ENCODE measurements at regions not wholly inside any gene's neighbourhood (a gene's known extent, or its start where the extent isn't known, plus 50 kb on each side); places are given as distances from the start of the nearest gene placed in this dataset.

DNA sequence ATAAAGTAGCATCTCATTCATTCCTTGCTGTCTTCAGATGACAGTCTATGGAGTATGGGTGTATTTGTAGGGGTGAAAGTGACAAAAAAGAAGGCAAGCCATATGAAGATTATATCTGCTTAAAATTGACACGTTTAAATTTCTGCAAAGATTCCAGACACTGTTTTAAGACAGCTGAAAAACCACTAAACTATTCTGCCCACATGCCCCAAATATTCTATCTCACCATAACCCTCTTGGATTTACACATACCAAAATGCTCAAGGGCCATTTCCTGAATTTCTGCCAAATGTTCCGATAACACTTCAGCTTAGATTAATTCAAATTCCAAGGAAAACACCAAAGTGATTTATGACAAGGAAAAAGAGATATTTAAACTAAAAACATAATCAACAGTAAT, 99.9 kb upstream of the IL6 start:
- CTCF ChIA-PET: no interaction called here
- H3K79me2 ChIP-seq (ENCODE audit: insufficient read depth): no peaks in the 10 kb centered on the region
- no peak overlapping the region for H3K4me3 ChIP-seq (ENCODE audit: low read depth in 2 of 2, low read length in 1 of 2)
- no peak for DNase-seq
- H3K4me2 ChIP-seq: no peak overlapping the region
- H3F3A ChIP-seq (replicated peaks; ENCODE audit: insufficient read depth): peaks cover 10% of the 10 kb centered on the region
- no peaks in the 10 kb centered on the region for H4K20me1 ChIP-seq (ENCODE audit: insufficient read depth)
- no peaks in the 10 kb centered on the region for H3K9me2 ChIP-seq
- H3K27me3 ChIP-seq (ENCODE audit: insufficient read depth): no peaks in the 10 kb centered on the region
- WGBS (ENCODE audit: low lambda C conversion rate): 7% methylated on average over 2 of the region's 2 CpGs
- no peak overlapping the region for H2AFZ ChIP-seq (ENCODE audit: low read depth)
- H3K36me3 ChIP-seq (replicated peaks in 1 of 2; ENCODE audit: control insufficient read depth in 1 of 2, insufficient read depth in 2 of 2, low read length in 1 of 2): no peaks in the 10 kb centered on the region
- no peak overlapping the region for H3K9ac ChIP-seq
- no peaks in the 10 kb centered on the region for H3K9me3 ChIP-seq
- POLR2A ChIA-PET: no interaction called here
- H3K4me1 ChIP-seq (ENCODE audit: control insufficient read depth in 1 of 2, insufficient read depth in 2 of 2, low read depth in 1 of 2, low read length in 1 of 2): no peaks in the 10 kb centered on the region; a peak in 1 of 4 replicates
- H3K27ac ChIP-seq (ENCODE audit: low read depth in 2 of 2, low read length in 1 of 2): peak overlapping the region in 1 of 2 experiments; percentile 60; a peak in 1 of 4 replicates
- peak; percentile 13; the same call in 1 of the 2 replicates for TF ChIP-seq NFIC (IDR thresholded peaks at IDR 0.05; ENCODE audit: borderline replicate concordance)
- TF ChIP-seq FOSL2 (IDR thresholded peaks at IDR 0.05; ENCODE audit: borderline replicate concordance, low read depth): no peak
- TF ChIP-seq TCF12 (IDR thresholded peaks at IDR 0.05): peak; percentile 33; the same call in 1 of the 2 replicates

DNA sequence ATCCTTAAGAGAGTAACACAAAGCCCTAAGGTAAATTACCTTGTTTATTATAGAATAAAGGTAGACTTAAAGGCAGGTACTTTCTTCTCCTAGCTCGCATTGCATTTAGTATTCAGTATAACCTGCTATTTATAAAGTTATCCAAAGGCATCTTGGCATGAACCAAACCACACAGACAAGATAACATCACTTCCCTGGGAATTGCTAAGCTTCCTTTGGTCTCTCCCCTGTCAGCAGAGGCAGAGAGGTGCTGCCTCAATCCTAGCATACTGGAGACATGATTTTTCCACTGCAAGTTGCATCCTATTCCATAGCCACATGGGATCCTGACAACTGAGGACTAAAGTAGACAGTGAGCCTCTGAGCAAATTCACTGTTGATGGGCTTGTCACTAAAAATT, 101.7 kb upstream of the IL6 start:
- 15% methylated on average over 1 of the region's 1 CpG for WGBS (ENCODE audit: low lambda C conversion rate)
- Histone ChIP-seq H3K4me1 (ENCODE audit: control insufficient read depth in 1 of 2, insufficient read depth in 2 of 2, low read depth in 1 of 2, low read length in 1 of 2) (no peaks in the 10 kb centered on the region; a peak in 1 of 4 replicates), H3K36me3 (replicated peaks in 1 of 2; ENCODE audit: control insufficient read depth in 1 of 2, insufficient read depth in 2 of 2, low read length in 1 of 2) (no peaks in the 10 kb centered on the region), H3K27ac (ENCODE audit: low read depth in 2 of 2, low read length in 1 of 2) (no peak overlapping the region), H3K4me2 (no peak overlapping the region), H3K27me3 (ENCODE audit: insufficient read depth) (no peaks in the 10 kb centered on the region), H3K9me2 (no peaks in the 10 kb centered on the region), H4K20me1 (ENCODE audit: insufficient read depth) (no peaks in the 10 kb centered on the region), H3K79me2 (ENCODE audit: insufficient read depth) (no peaks in the 10 kb centered on the region), H3F3A (replicated peaks; ENCODE audit: insufficient read depth) (peaks cover 10% of the 10 kb centered on the region), H3K9ac (no peak overlapping the region), H2AFZ (ENCODE audit: low read depth) (no peak overlapping the region), H3K9me3 (no peaks in the 10 kb centered on the region), H3K4me3 (ENCODE audit: low read depth in 2 of 2, low read length in 1 of 2) (no peak overlapping the region)
- CTCF ChIA-PET: interaction anchor here (1.0 kb wide), 1 partner anchor 65 kb away, joined by 3 read pairs; no protein-coding TSS in a partner anchor
- no peak for TF ChIP-seq SMC3 (IDR thresholded peaks at IDR 0.05; ENCODE audit: low read depth, low read length)
- no peak for DNase-seq
- POLR2A ChIA-PET: no interaction called here

DNA sequence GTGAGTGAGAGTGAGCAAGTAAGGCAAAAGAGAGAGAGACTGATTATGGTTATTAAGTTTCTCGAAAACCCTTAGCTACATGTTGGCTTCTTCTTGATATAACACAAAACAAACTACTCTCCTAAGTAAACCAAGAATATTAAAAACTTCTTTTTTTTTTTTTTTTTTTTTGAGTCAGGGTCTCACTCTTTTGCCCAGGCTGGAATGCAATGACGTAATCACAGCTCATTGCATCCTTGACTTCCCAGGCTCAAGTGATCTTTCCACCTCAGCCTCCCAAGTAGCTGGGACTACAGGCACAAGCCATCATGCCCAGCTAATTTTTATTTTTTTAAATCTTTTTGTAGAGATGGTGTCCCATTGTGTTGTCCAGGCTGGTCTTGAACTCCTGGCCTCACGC, 102.2 kb upstream of the IL6 start:
- H3K27ac ChIP-seq (ENCODE audit: low read depth in 2 of 2, low read length in 1 of 2): no peak overlapping the region
- H3K9me3 ChIP-seq: 0 out of 2 replicates have a peak, but pooled peaks cover 2% of the 10 kb centered on the region

More for the DNA sequence above, 102.2 kb upstream of the IL6 start:
- H3F3A ChIP-seq (replicated peaks; ENCODE audit: insufficient read depth): peaks cover 10% of the 10 kb centered on the region
- no peak overlapping the region for H3K9ac ChIP-seq
- TF ChIP-seq RAD21 (IDR thresholded peaks at IDR 0.05; ENCODE audit: low read length) (no peak), SMC3 (IDR thresholded peaks at IDR 0.05; ENCODE audit: low read depth, low read length) (no peak), FOXJ3 (CRISPR knock-in tag; IDR thresholded peaks at IDR 0.05) (no peak), GABPA (IDR thresholded peaks at IDR 0.05; ENCODE audit: low read depth) (no peak), RFX5 (IDR thresholded peaks at IDR 0.05; ENCODE audit: low read length) (no peak), RXRA (IDR thresholded peaks at IDR 0.05; ENCODE audit: borderline replicate concordance, low read depth) (no peak), RCOR1 (IDR thresholded peaks at IDR 0.05; ENCODE audit: low read length) (no peak), POLR2AphosphoS5 (IDR thresholded peaks at IDR 0.05; ENCODE audit: low read depth, low read length) (no peak), NRF1 (IDR thresholded peaks at IDR 0.05; ENCODE audit: low read depth, low read length) (no peak), GATA2 (CRISPR knock-in tag; IDR thresholded peaks at IDR 0.05) (no peak), TCF12 (IDR thresholded peaks at IDR 0.05) (no peak), TAF1 (IDR thresholded peaks at IDR 0.05; ENCODE audit: borderline replicate concordance, low read depth, low read length) (no peak), ELF1 (IDR thresholded peaks at IDR 0.05) (no peak), FOXM1 (IDR thresholded peaks at IDR 0.05; ENCODE audit: low read depth) (no peak), CHD2 (IDR thresholded peaks at IDR 0.05; ENCODE audit: low read length, partially characterized antibody) (no peak)
- TF ChIP-seq, protein P1, sequence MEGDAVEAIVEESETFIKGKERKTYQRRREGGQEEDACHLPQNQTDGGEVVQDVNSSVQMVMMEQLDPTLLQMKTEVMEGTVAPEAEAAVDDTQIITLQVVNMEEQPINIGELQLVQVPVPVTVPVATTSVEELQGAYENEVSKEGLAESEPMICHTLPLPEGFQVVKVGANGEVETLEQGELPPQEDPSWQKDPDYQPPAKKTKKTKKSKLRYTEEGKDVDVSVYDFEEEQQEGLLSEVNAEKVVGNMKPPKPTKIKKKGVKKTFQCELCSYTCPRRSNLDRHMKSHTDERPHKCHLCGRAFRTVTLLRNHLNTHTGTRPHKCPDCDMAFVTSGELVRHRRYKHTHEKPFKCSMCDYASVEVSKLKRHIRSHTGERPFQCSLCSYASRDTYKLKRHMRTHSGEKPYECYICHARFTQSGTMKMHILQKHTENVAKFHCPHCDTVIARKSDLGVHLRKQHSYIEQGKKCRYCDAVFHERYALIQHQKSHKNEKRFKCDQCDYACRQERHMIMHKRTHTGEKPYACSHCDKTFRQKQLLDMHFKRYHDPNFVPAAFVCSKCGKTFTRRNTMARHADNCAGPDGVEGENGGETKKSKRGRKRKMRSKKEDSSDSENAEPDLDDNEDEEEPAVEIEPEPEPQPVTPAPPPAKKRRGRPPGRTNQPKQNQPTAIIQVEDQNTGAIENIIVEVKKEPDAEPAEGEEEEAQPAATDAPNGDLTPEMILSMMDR (IDR thresholded peaks at IDR 0.05): no peak
- TF ChIP-seq, protein P2, sequence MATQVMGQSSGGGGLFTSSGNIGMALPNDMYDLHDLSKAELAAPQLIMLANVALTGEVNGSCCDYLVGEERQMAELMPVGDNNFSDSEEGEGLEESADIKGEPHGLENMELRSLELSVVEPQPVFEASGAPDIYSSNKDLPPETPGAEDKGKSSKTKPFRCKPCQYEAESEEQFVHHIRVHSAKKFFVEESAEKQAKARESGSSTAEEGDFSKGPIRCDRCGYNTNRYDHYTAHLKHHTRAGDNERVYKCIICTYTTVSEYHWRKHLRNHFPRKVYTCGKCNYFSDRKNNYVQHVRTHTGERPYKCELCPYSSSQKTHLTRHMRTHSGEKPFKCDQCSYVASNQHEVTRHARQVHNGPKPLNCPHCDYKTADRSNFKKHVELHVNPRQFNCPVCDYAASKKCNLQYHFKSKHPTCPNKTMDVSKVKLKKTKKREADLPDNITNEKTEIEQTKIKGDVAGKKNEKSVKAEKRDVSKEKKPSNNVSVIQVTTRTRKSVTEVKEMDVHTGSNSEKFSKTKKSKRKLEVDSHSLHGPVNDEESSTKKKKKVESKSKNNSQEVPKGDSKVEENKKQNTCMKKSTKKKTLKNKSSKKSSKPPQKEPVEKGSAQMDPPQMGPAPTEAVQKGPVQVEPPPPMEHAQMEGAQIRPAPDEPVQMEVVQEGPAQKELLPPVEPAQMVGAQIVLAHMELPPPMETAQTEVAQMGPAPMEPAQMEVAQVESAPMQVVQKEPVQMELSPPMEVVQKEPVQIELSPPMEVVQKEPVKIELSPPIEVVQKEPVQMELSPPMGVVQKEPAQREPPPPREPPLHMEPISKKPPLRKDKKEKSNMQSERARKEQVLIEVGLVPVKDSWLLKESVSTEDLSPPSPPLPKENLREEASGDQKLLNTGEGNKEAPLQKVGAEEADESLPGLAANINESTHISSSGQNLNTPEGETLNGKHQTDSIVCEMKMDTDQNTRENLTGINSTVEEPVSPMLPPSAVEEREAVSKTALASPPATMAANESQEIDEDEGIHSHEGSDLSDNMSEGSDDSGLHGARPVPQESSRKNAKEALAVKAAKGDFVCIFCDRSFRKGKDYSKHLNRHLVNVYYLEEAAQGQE (IDR thresholded peaks at IDR 0.05; ENCODE audit: low read depth, low read length): no peak
- CTCF ChIA-PET: interaction anchor here (1.0 kb wide), 1 partner anchor 65 kb away, joined by 3 read pairs; no protein-coding TSS in a partner anchor
- no peak for DNase-seq
- no peak overlapping the region for H3K4me2 ChIP-seq
- H2AFZ ChIP-seq (ENCODE audit: low read depth): no peak overlapping the region
- H4K20me1 ChIP-seq (ENCODE audit: insufficient read depth): no peaks in the 10 kb centered on the region
- H3K79me2 ChIP-seq (ENCODE audit: insufficient read depth): no peaks in the 10 kb centered on the region
- H3K36me3 ChIP-seq (replicated peaks in 1 of 2; ENCODE audit: control insufficient read depth in 1 of 2, insufficient read depth in 2 of 2, low read length in 1 of 2): no peaks in the 10 kb centered on the region
- no peaks in the 10 kb centered on the region for H3K27me3 ChIP-seq (ENCODE audit: insufficient read depth)
- H3K9me2 ChIP-seq: no peaks in the 10 kb centered on the region
- POLR2A ChIA-PET: no interaction called here
- WGBS (ENCODE audit: low lambda C conversion rate): 36% methylated on average over 3 of the region's 3 CpGs
- H3K4me3 ChIP-seq (ENCODE audit: low read depth in 2 of 2, low read length in 1 of 2): no peak overlapping the region
- no peaks in the 10 kb centered on the region; a peak in 1 of 4 replicates for H3K4me1 ChIP-seq (ENCODE audit: control insufficient read depth in 1 of 2, insufficient read depth in 2 of 2, low read depth in 1 of 2, low read length in 1 of 2)

Data from SK-N-SH (cell line).